ENCODE measurements at regions not wholly inside any gene's neighbourhood (a gene's known extent, or its start where the extent isn't known, plus 50 kb on each side); places are given as distances from the start of the nearest gene placed in this dataset.

DNA sequence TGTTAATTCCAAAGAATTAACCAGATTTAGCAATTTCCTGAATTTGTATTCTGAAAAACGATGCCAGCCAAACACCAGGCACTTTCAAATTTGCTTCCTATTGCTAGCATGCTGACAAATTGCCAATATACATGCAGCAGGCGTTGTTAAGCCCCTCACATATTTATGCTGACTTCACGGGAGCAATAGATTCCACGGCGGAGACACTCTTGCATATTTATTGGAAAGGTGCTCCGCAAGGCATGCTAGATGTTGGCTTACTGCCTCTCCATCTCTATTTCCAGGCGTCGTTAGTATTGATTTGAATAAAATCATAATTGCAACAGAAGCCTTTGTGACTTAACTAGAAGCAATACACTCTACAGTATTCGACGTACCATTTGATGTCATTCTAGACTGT lies 211.0 kb upstream of the IRX5 start:
- Histone ChIP-seq H3K36me3 (ENCODE audit: control insufficient read depth in 3 of 3, insufficient read depth in 3 of 3, low read length in 3 of 3) (no peaks in the 10 kb centered on the region), H3K4me3 (ENCODE audit: low read length in 3 of 3) (no peak overlapping the region), H3K27ac (ENCODE audit: low read depth, low read length) (no peak overlapping the region), H3K9ac (ENCODE audit: low read depth in 1 of 3, low read length in 3 of 3) (no peak overlapping the region), H3K27me3 (ENCODE audit: control insufficient read depth in 3 of 3, insufficient read depth in 3 of 3, low read length in 3 of 3) (no peaks in the 10 kb centered on the region), H3K4me1 (ENCODE audit: control insufficient read depth in 3 of 3, insufficient read depth in 3 of 3, low read length in 3 of 3) (no peaks in the 10 kb centered on the region), H3K9me3 (ENCODE audit: control insufficient read depth in 3 of 3, low read length in 3 of 3) (no peaks in the 10 kb centered on the region)

DNA sequence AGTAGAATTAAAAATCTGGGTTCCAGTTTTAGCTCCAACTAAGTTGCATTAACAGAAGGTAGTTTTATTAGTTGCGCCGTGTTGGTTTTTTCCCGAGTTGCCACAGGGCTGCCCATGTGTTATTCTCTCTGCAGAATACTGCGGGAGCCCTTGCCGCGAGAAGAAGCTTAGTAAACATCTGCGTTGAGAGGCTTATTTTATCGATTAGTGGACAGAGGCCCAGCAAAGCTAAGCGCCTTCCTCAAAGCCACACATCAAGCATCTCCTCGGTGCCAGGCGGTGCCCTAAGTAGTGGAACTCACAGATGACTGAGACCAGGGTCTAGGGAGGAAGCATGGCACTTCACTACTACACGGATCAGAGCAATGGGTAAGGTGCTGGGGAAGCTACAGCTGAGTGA lies 212.3 kb upstream of the IRX5 start:
- H3K4me1 ChIP-seq (ENCODE audit: control insufficient read depth in 3 of 3, insufficient read depth in 3 of 3, low read length in 3 of 3) = no peaks in the 10 kb centered on the region

DNA sequence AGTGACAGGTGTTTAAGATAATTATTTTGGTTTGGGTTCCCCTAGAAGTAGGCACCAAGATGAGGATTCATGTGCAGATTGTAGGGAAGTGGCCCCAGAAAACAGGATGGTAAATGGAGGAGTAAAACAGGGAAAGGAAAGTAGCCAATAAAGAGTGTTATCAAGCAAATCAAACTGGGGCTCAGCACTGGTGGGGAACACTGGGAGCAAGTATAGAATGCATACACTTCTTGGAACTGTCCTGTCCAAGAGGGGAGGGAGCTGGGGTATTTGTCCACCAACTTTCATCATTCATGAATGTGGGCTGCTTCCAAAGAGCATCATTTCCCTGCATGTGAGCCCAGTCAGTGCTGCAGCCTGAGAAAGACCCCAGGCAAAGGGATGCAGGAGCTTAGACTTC lies 215.7 kb upstream of the IRX5 start:
- H3K27me3 ChIP-seq (ENCODE audit: control insufficient read depth in 3 of 3, insufficient read depth in 3 of 3, low read length in 3 of 3) = no peaks in the 10 kb centered on the region
- no peaks in the 10 kb centered on the region for H3K36me3 ChIP-seq (ENCODE audit: control insufficient read depth in 3 of 3, insufficient read depth in 3 of 3, low read length in 3 of 3)
- no peak overlapping the region for H3K9ac ChIP-seq (ENCODE audit: low read depth in 1 of 3, low read length in 3 of 3)

More for the DNA sequence above, 212.3 kb upstream of the IRX5 start:
- Histone ChIP-seq H3K4me3 (ENCODE audit: low read length in 3 of 3) (no peak overlapping the region), H3K36me3 (ENCODE audit: control insufficient read depth in 3 of 3, insufficient read depth in 3 of 3, low read length in 3 of 3) (no peaks in the 10 kb centered on the region), H3K9ac (ENCODE audit: low read depth in 1 of 3, low read length in 3 of 3) (no peak overlapping the region), H3K27ac (ENCODE audit: low read depth, low read length) (no peak overlapping the region), H3K27me3 (ENCODE audit: control insufficient read depth in 3 of 3, insufficient read depth in 3 of 3, low read length in 3 of 3) (no peaks in the 10 kb centered on the region), H3K9me3 (ENCODE audit: control insufficient read depth in 3 of 3, low read length in 3 of 3) (no peaks in the 10 kb centered on the region)

DNA sequence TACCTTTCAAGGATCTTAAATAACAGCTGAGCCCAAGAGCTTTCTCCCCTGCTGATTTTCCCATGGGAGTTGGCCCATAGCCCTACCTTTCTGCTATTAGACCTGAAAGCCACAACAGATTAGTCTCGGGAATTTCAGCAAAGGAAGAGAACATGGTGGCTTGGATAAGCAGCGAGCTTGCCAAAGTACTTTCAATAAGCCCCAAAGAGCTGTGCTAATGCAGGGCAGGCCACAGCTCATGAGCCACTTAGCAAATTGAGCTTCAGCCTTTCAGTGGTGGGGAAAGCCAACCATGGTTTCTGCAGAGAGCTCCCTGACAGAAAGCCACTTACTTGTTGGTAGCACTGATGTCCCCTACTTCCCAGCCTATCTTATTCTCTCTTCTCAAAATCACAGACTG lies 217.8 kb upstream of the IRX5 start:
- Histone ChIP-seq H3K4me3 (ENCODE audit: low read length in 3 of 3) (no peak overlapping the region), H3K9ac (ENCODE audit: low read depth in 1 of 3, low read length in 3 of 3) (no peak overlapping the region), H3K4me1 (ENCODE audit: control insufficient read depth in 3 of 3, insufficient read depth in 3 of 3, low read length in 3 of 3) (no peaks in the 10 kb centered on the region), H3K9me3 (ENCODE audit: control insufficient read depth in 3 of 3, low read length in 3 of 3) (no peaks in the 10 kb centered on the region), H3K27ac (ENCODE audit: low read depth, low read length) (no peak overlapping the region), H3K36me3 (ENCODE audit: control insufficient read depth in 3 of 3, insufficient read depth in 3 of 3, low read length in 3 of 3) (no peaks in the 10 kb centered on the region), H3K27me3 (ENCODE audit: control insufficient read depth in 3 of 3, insufficient read depth in 3 of 3, low read length in 3 of 3) (no peaks in the 10 kb centered on the region)

More for the DNA sequence above, 215.7 kb upstream of the IRX5 start:
- Histone ChIP-seq H3K9me3 (ENCODE audit: control insufficient read depth in 3 of 3, low read length in 3 of 3) (no peaks in the 10 kb centered on the region), H3K27ac (ENCODE audit: low read depth, low read length) (no peak overlapping the region), H3K4me1 (ENCODE audit: control insufficient read depth in 3 of 3, insufficient read depth in 3 of 3, low read length in 3 of 3) (no peaks in the 10 kb centered on the region), H3K4me3 (ENCODE audit: low read length in 3 of 3) (no peak overlapping the region)

DNA sequence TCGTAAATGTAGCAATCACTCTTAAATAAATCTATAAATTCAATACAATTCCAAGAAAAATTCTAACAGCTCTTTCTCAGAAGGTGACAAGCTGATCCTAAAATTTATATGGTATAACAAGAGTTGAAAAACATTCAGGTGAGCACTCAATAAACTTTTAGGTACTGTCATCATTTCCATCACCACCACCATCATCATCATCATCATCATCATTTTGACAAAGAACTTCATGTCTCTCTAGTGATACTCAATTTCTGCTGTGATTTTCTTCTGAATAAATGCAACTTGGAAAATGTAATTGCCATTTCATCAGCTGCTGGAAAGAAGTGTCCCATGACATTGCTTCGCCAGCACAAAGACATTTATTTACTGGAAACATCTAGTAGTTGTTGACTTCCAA lies 222.9 kb upstream of the IRX5 start:
- no peaks in the 10 kb centered on the region for H3K4me1 ChIP-seq (ENCODE audit: control insufficient read depth in 3 of 3, insufficient read depth in 3 of 3, low read length in 3 of 3)

DNA sequence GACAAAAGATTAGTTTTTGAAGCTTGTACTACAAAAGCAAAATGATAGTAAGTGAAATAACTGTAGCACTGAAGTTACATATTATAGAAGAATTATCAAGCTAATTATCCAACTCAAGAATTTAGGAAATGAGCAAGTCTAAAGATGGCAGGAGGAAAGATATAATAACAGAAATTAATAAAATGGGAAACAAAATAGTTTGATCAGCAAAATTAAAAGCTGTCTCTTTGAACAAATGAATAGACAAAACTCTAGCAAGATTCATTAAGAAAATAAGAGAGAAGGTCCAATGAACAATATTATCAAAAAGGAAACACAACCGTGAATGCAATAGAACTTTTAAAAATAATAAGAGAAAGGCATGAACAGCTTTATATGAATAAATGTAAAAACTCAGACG lies 224.3 kb upstream of the IRX5 start:
- Histone ChIP-seq H3K27ac (ENCODE audit: low read depth, low read length) (no peak overlapping the region), H3K4me1 (ENCODE audit: control insufficient read depth in 3 of 3, insufficient read depth in 3 of 3, low read length in 3 of 3) (no peaks in the 10 kb centered on the region), H3K9me3 (ENCODE audit: control insufficient read depth in 3 of 3, low read length in 3 of 3) (no peaks in the 10 kb centered on the region), H3K27me3 (ENCODE audit: control insufficient read depth in 3 of 3, insufficient read depth in 3 of 3, low read length in 3 of 3) (no peaks in the 10 kb centered on the region), H3K4me3 (ENCODE audit: low read length in 3 of 3) (no peak overlapping the region), H3K36me3 (ENCODE audit: control insufficient read depth in 3 of 3, insufficient read depth in 3 of 3, low read length in 3 of 3) (no peaks in the 10 kb centered on the region), H3K9ac (ENCODE audit: low read depth in 1 of 3, low read length in 3 of 3) (no peak overlapping the region)

More for the DNA sequence above, 222.9 kb upstream of the IRX5 start:
- H3K27me3 ChIP-seq (ENCODE audit: control insufficient read depth in 3 of 3, insufficient read depth in 3 of 3, low read length in 3 of 3) = no peaks in the 10 kb centered on the region
- no peaks in the 10 kb centered on the region for H3K36me3 ChIP-seq (ENCODE audit: control insufficient read depth in 3 of 3, insufficient read depth in 3 of 3, low read length in 3 of 3)
- H3K27ac ChIP-seq (ENCODE audit: low read depth, low read length) = no peak overlapping the region
- H3K9me3 ChIP-seq (ENCODE audit: control insufficient read depth in 3 of 3, low read length in 3 of 3) = no peaks in the 10 kb centered on the region
- no peak overlapping the region for H3K4me3 ChIP-seq (ENCODE audit: low read length in 3 of 3)
- H3K9ac ChIP-seq (ENCODE audit: low read depth in 1 of 3, low read length in 3 of 3) = no peak overlapping the region

DNA sequence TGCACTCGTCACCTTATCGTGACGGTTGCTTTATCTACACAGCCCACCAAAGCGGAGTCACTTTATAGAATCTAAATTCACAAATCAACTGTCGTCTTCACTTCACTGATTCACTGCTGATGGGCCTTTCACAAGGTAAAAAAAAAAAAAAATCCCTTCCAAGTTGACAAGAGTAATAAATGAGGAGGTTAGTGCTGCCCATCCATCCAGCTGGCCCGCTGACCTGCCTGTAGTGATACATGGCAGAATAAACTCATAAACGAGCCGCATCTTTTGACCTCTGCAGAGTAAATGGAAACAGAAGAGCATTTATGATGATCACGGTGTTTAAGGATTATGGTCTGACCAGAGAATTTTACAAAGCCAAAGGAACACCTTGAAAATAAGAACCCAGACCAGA lies 227.3 kb upstream of the IRX5 start:
- no peaks in the 10 kb centered on the region for H3K36me3 ChIP-seq (ENCODE audit: control insufficient read depth in 3 of 3, insufficient read depth in 3 of 3, low read length in 3 of 3)
- no peaks in the 10 kb centered on the region for H3K9me3 ChIP-seq (ENCODE audit: control insufficient read depth in 3 of 3, low read length in 3 of 3)
- H3K27ac ChIP-seq (ENCODE audit: low read depth, low read length) = no peak overlapping the region
- H3K4me1 ChIP-seq (ENCODE audit: control insufficient read depth in 3 of 3, insufficient read depth in 3 of 3, low read length in 3 of 3) = no peaks in the 10 kb centered on the region
- no peak overlapping the region for H3K9ac ChIP-seq (ENCODE audit: low read depth in 1 of 3, low read length in 3 of 3)
- no peaks in the 10 kb centered on the region for H3K27me3 ChIP-seq (ENCODE audit: control insufficient read depth in 3 of 3, insufficient read depth in 3 of 3, low read length in 3 of 3)
- no peak overlapping the region for H3K4me3 ChIP-seq (ENCODE audit: low read length in 3 of 3)

DNA sequence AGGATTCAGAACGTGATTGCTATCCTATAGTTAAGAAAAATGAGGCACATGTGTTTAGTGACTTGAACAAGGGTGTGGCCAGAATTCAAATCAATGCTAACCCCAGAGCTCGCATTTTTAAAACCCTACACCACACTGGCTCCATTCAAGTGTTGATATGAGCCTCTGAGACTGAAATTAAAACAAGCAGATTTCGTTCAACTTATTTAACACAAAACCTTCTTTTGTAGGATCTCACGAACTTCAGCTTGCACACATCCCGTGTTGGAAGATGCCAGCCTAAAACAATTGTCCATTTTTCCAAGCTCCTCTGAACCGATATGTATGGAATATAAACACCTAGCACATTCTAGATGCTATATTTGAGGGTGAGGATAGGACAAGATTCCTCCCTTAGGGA lies 231.0 kb upstream of the IRX5 start:
- no peaks in the 10 kb centered on the region for H3K4me1 ChIP-seq (ENCODE audit: control insufficient read depth in 3 of 3, insufficient read depth in 3 of 3, low read length in 3 of 3)
- H3K27ac ChIP-seq (ENCODE audit: low read depth, low read length) = no peak overlapping the region
- H3K9me3 ChIP-seq (ENCODE audit: control insufficient read depth in 3 of 3, low read length in 3 of 3) = no peaks in the 10 kb centered on the region
- no peaks in the 10 kb centered on the region for H3K36me3 ChIP-seq (ENCODE audit: control insufficient read depth in 3 of 3, insufficient read depth in 3 of 3, low read length in 3 of 3)
- no peak overlapping the region for H3K9ac ChIP-seq (ENCODE audit: low read depth in 1 of 3, low read length in 3 of 3)
- no peak overlapping the region for H3K4me3 ChIP-seq (ENCODE audit: low read length in 3 of 3)
- H3K27me3 ChIP-seq (ENCODE audit: control insufficient read depth in 3 of 3, insufficient read depth in 3 of 3, low read length in 3 of 3) = peaks cover 0 to 4% (median 3%) of the 10 kb centered on the region in 3 donors

DNA sequence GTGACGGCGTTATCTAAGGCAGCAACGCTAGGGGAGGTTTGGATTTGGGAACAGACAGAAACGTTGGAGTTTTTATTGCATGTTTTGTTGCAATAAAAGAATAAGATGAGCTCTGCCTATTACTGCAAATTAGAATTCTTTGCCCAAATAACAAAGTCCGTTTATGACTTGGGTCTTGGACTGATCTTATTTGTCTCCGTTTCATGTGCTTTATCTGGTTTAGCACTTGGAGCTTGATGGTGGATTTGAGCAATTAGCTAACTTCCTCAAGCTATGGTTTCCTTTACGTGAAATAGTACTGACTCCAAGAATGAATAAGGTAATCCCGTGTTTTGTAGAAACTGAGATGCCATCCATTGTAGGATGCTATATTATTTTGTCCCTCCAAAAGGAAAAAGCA lies 233.0 kb upstream of the IRX5 start:
- H3K9me3 ChIP-seq (ENCODE audit: control insufficient read depth in 3 of 3, low read length in 3 of 3) = no peaks in the 10 kb centered on the region
- no peak overlapping the region for H3K9ac ChIP-seq (ENCODE audit: low read depth in 1 of 3, low read length in 3 of 3)
- H3K36me3 ChIP-seq (ENCODE audit: control insufficient read depth in 3 of 3, insufficient read depth in 3 of 3, low read length in 3 of 3) = no peaks in the 10 kb centered on the region
- peaks cover 0 to 4% (median 3%) of the 10 kb centered on the region in 3 donors for H3K27me3 ChIP-seq (ENCODE audit: control insufficient read depth in 3 of 3, insufficient read depth in 3 of 3, low read length in 3 of 3)
- H3K4me1 ChIP-seq (ENCODE audit: control insufficient read depth in 3 of 3, insufficient read depth in 3 of 3, low read length in 3 of 3) = no peaks in the 10 kb centered on the region
- no peak overlapping the region for H3K27ac ChIP-seq (ENCODE audit: low read depth, low read length)
- H3K4me3 ChIP-seq (ENCODE audit: low read length in 3 of 3) = no peak overlapping the region

DNA sequence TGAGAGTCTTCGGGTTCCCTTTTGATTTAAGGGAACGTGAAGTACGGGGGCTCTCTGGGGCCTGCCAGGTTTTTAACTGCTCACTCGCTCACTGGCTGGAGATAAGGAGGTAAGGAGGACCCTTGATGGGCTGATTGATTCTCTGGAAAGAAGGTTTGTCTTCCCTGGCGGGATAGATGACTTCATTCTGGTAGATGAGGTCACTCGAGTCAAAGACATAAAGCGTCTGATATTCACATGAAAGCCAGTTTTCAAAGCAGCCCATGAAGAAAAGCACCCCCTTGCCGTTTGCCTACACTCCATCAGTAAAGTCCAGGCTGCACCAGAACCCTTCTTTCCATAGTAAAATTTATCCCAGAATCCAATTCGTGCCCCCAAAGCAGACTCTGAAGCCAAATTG lies 233.7 kb upstream of the IRX5 start:
- peaks cover 0 to 4% (median 3%) of the 10 kb centered on the region in 3 donors for H3K27me3 ChIP-seq (ENCODE audit: control insufficient read depth in 3 of 3, insufficient read depth in 3 of 3, low read length in 3 of 3)
- no peak overlapping the region for H3K27ac ChIP-seq (ENCODE audit: low read depth, low read length)
- H3K4me1 ChIP-seq (ENCODE audit: control insufficient read depth in 3 of 3, insufficient read depth in 3 of 3, low read length in 3 of 3) = no peaks in the 10 kb centered on the region
- no peak overlapping the region for H3K4me3 ChIP-seq (ENCODE audit: low read length in 3 of 3)
- no peaks in the 10 kb centered on the region for H3K36me3 ChIP-seq (ENCODE audit: control insufficient read depth in 3 of 3, insufficient read depth in 3 of 3, low read length in 3 of 3)
- H3K9ac ChIP-seq (ENCODE audit: low read depth in 1 of 3, low read length in 3 of 3) = no peak overlapping the region
- no peaks in the 10 kb centered on the region for H3K9me3 ChIP-seq (ENCODE audit: control insufficient read depth in 3 of 3, low read length in 3 of 3)

DNA sequence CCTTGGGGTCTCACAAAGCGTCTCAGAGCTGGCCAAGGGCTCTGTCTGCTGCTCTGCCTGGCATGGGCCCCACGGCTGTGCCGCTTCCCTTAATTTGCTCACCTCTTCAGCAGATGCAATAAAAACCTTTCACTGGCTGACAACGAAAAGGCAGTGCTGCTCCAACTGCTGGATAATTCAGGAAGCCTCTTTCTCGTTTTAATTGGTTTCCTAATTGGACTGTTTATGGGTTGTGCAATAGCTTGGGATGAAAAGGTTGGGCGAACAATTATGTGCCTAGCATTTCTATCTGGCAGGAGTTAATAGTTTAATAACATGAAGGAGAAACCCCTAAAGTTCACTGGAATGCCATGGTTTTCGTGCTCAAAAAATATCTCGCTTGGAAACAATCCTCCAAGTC lies 234.1 kb upstream of the IRX5 start:
- H3K9me3 ChIP-seq (ENCODE audit: control insufficient read depth in 3 of 3, low read length in 3 of 3) = no peaks in the 10 kb centered on the region
- no peak overlapping the region for H3K4me3 ChIP-seq (ENCODE audit: low read length in 3 of 3)
- H3K27me3 ChIP-seq (ENCODE audit: control insufficient read depth in 3 of 3, insufficient read depth in 3 of 3, low read length in 3 of 3) = peaks cover 0 to 4% (median 3%) of the 10 kb centered on the region in 3 donors
- no peaks in the 10 kb centered on the region for H3K4me1 ChIP-seq (ENCODE audit: control insufficient read depth in 3 of 3, insufficient read depth in 3 of 3, low read length in 3 of 3)
- H3K9ac ChIP-seq (ENCODE audit: low read depth in 1 of 3, low read length in 3 of 3) = no peak overlapping the region
- no peaks in the 10 kb centered on the region for H3K36me3 ChIP-seq (ENCODE audit: control insufficient read depth in 3 of 3, insufficient read depth in 3 of 3, low read length in 3 of 3)
- no peak overlapping the region for H3K27ac ChIP-seq (ENCODE audit: low read depth, low read length)
